Kidney epithelial cell (primary cell): ENCODE measurements at regions not wholly inside any gene's neighbourhood (a gene's known extent, or its start where the extent isn't known, plus 50 kb on each side); places are given as distances from the start of the nearest gene placed in this dataset.

Experiments used
- DNase-seq: peaks from one replicate; pipeline ENCODE4 v3.0.0-alpha.2; 2010; ENCODE audit warnings: low read depth
- H3K27me3 ChIP-seq: 2 replicates; pipeline ENCODE4 v1.6.0; 2011; ENCODE audit warnings: low read length; ENCODE audit not compliant: control insufficient read depth, insufficient read depth
- H3K36me3 ChIP-seq: 2 replicates; pipeline ENCODE4 v1.5.1; 2011; ENCODE audit warnings: low read length; ENCODE audit not compliant: control insufficient read depth, insufficient read depth
- H3K4me3 ChIP-seq: 2 replicates; pipeline ENCODE4 v1.5.1; 2011; ENCODE audit warnings: low read depth, mild to moderate bottlenecking, control low read depth, low read length
- TF ChIP-seq, protein P1 (sequence below): IDR thresholded peaks from 2 replicates; pipeline ENCODE4 v1.5.1; 2011; ENCODE audit warnings: mild to moderate bottlenecking, moderate library complexity, low read length, control low read depth, inconsistent platforms; ENCODE audit not compliant: insufficient read depth, poor library complexity, severe bottlenecking

DNA sequence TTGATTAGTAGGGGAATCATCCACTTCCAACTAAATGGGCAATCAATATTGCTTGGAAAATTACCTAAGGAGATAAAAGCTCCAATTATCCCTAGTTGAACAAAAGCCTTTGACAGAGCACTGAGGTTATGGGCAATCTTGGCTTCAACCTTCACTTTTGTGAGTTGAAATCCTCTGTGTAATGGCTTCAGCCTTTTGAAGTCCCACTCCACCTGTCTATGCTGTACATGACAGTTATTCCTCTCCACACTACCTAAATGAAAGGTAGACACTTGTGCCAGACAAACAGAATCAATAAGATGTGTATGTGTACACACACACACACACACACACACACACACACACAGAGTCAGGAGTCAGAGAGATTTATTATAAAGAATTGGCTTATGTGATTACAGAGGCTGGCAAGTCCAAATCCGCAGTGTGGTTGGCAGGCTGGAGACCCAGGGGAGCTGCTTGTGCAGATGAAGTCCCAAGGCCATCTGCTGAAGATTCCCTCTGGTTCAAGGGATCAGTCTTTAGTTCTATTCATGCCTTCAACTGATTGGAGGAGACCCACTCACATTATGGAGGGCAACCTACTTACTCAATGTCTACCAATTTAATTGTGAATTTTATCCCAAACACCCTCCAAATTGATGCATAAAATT, 164.8 kb upstream of the CDC14C start:
- no peak for DNase-seq
- Histone ChIP-seq H3K36me3 (no peaks in the 10 kb centered on the region), H3K4me3 (no peak overlapping the region), H3K27me3 (no peaks in the 10 kb centered on the region)
- TF ChIP-seq, protein P1, sequence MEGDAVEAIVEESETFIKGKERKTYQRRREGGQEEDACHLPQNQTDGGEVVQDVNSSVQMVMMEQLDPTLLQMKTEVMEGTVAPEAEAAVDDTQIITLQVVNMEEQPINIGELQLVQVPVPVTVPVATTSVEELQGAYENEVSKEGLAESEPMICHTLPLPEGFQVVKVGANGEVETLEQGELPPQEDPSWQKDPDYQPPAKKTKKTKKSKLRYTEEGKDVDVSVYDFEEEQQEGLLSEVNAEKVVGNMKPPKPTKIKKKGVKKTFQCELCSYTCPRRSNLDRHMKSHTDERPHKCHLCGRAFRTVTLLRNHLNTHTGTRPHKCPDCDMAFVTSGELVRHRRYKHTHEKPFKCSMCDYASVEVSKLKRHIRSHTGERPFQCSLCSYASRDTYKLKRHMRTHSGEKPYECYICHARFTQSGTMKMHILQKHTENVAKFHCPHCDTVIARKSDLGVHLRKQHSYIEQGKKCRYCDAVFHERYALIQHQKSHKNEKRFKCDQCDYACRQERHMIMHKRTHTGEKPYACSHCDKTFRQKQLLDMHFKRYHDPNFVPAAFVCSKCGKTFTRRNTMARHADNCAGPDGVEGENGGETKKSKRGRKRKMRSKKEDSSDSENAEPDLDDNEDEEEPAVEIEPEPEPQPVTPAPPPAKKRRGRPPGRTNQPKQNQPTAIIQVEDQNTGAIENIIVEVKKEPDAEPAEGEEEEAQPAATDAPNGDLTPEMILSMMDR: no peak

DNA sequence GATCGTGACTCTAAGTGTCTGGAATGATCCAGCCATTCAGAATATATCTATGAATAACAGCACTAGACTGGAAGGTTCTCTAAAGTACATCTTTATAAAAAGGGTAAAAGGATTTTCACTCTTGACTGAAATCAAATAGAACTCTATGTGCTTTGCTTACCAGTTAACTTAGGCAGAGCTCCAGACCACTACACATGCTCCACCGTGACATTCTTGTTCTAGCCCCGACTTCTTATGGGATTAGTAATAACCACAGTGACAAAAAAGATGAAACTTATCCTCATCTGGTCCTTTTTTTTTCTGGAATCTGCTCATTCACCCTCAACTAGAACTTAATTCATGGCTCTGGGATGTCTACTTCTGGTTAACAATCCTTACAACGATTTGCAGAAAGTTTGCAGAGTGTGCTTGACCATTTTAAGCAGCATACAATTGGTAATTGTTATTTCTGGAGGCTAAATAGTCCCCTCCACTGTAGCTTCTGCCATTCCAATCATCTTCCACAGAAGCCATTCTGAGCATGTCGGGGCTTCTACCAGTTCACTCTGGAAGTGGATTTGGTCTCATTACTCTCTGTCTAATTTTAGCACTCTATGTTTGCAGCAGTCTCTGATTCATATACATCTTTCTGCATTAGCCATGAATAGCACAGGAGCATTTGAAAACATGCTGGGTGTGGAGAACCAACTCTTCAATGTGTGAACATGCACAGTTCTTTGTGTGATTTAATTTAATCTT, 163.7 kb upstream of the CDC14C start:
- no peak overlapping the region for H3K4me3 ChIP-seq
- DNase-seq: peak; percentile 14
- H3K27me3 ChIP-seq: no peaks in the 10 kb centered on the region
- TF ChIP-seq, protein P1: no peak
- H3K36me3 ChIP-seq: no peaks in the 10 kb centered on the region

DNA sequence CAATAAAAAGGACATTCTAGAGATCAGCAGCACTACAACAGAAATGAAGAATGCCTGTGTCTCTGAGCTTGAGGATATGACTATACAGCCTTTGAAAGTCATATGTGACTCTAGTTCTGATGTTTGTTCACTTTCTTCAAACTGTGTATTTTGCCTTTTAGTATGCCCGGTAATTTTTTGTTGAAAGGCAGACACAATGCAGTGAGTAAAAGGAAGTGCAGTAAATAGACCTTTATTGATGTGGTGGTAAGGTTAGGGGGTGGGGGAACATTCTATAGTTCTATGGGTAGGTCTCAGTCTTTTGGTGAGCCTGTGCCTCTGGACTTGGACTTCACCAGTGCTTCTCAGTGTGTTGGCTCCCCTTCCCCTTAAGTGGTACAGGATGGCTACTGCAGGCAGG, 143.5 kb upstream of the CDC14C start:
- Histone ChIP-seq H3K4me3 (no peak overlapping the region), H3K36me3 (no peaks in the 10 kb centered on the region), H3K27me3 (no peaks in the 10 kb centered on the region)
- TF ChIP-seq, protein P1: no peak
- no peak for DNase-seq

DNA sequence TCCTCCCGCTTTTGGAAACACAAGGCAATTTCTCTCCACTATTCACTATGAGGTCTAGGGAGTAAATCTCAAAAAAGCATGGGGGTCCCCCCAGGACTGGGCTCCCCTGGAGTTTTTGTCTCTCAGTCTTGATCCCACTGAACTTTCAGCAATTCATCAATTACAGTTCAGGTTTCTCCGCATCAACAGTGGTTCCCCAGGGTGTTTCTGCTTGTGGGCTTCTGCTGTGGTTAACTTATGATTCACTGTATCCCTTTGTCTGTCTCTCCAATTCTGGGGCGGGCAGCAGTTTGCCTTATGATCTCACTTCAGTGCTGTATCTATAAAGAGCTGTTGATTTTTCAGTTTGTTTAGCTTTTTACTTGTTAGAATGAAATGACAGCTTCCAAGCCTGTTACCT, 142.6 kb upstream of the CDC14C start:
- TF ChIP-seq, protein P1: no peak
- no peak for DNase-seq

DNA sequence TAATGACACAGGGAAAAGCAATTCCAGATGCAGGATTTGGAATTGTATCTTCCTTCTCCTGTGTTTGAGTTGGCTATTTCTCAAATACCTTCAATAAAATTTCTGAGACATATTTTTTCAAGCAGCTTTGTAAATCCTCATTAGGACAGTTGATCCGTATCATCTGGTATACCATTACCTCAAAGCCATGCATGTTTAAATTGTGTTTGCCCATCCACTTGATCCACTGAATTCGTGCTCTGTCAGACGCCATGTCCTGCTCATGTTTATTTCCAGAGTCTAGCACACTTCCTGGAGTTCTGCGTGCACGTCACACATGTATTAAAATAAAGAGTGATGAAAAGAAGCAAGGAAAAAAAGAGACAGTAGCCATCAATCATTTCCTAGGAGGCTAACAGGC, 141.8 kb upstream of the CDC14C start:
- Histone ChIP-seq H3K36me3 (no peaks in the 10 kb centered on the region), H3K4me3 (no peak overlapping the region), H3K27me3 (no peaks in the 10 kb centered on the region)
- TF ChIP-seq, protein P1: no peak
- DNase-seq: no peak

More for the DNA sequence above, 142.6 kb upstream of the CDC14C start:
- Histone ChIP-seq H3K4me3 (no peak overlapping the region), H3K36me3 (no peaks in the 10 kb centered on the region), H3K27me3 (no peaks in the 10 kb centered on the region)

DNA sequence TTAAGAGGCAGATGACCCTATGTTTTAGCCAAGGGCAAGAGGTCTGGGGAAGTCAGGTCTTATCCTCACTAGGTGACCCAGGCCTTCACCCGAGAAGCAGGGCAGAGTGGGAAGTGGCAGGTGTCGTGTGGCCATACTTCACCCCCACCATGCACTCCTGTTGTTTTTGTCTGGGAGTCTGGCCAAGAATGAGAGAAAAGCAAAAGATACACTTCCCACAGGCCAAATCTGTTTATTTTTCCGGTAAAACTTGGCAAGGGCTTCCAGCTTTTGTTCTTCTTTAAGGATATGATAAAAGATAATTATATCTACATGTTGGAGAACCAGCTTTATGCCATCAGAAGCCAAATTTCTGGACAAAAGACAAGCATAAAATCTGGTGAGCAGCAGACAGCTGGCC, 137.4 kb upstream of the CDC14C start:
- Histone ChIP-seq H3K4me3 (no peak overlapping the region), H3K36me3 (no peaks in the 10 kb centered on the region), H3K27me3 (no peaks in the 10 kb centered on the region)
- DNase-seq: no peak
- TF ChIP-seq, protein P1: no peak
